Ovary (tissue), 3 donors: ENCODE measurements at regions not wholly inside any gene's neighbourhood (a gene's known extent, or its start where the extent isn't known, plus 50 kb on each side); places are given as distances from the start of the nearest gene placed in this dataset.
"Not testable (repeated sequence)": the region's sequence is repeated elsewhere in the genome, so short reads cannot be mapped to it uniquely, and the experiment has no call there.

Experiments used
- EP300 ChIP-seq: sonication (generic); formaldehyde crosslinking; IDR thresholded peaks from one replicate; pipeline ENCODE4 v1.6.1; 2017; ENCODE audit warnings: antibody characterized with exemption
- TF ChIP-seq, protein P1 (sequence below), 3 donors: fragments of 450-650 bp in 2 of 3; fragments of 200-600 bp in 1 of 3; IDR thresholded peaks; one replicate each; pipeline versions ENCODE4 v1.5.1 to v1.8.0; 2016 to 2022; ENCODE audit warnings: antibody characterized with exemption in 3 of 3, mild to moderate bottlenecking in 1 of 3
- donor health status: DM: no; HTN: no; CAD: no.

- not testable (repeated sequence) for TF ChIP-seq EP300
- TF ChIP-seq, protein P1, sequence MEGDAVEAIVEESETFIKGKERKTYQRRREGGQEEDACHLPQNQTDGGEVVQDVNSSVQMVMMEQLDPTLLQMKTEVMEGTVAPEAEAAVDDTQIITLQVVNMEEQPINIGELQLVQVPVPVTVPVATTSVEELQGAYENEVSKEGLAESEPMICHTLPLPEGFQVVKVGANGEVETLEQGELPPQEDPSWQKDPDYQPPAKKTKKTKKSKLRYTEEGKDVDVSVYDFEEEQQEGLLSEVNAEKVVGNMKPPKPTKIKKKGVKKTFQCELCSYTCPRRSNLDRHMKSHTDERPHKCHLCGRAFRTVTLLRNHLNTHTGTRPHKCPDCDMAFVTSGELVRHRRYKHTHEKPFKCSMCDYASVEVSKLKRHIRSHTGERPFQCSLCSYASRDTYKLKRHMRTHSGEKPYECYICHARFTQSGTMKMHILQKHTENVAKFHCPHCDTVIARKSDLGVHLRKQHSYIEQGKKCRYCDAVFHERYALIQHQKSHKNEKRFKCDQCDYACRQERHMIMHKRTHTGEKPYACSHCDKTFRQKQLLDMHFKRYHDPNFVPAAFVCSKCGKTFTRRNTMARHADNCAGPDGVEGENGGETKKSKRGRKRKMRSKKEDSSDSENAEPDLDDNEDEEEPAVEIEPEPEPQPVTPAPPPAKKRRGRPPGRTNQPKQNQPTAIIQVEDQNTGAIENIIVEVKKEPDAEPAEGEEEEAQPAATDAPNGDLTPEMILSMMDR (IDR thresholded peaks at IDR 0.05), result not testable (repeated sequence)
These were observed 261.9 kb downstream of the ZNF37A start for GRCh38 chr10:38355911-38356526.
